ENCODE measurements at regions not wholly inside any gene's neighbourhood (a gene's known extent, or its start where the extent isn't known, plus 50 kb on each side); places are given as distances from the start of the nearest gene placed in this dataset.

DNA sequence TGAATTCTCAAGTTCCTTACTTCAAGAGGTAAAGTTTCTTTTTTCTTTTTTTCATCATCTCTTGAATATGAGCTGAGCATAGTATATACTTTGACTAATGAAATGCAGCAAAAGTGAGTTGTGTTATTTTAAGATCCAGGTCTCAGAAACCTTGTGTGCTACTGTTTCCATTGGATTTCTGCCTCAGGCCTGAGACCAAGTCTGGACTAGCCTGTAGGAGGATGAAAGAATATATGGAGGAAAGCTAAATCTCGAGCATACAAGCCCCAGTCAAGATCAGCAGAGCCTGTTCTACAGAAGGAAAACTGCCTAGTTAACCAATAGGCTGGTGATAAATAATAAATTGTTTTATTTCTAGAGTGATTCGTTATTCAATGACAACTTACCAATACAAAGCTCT lies 652.5 kb downstream of the C12orf50 start:
- dilution Hi-C loops (cut with MboI; ENCODE audit: extremely low pct_ligation_motif_present, low sequenced_read_pairs): no loop called here
- Histone ChIP-seq H3K4me2 (ENCODE audit: insufficient read depth, low read length) (no peak overlapping the region), H3K4me3 (replicated peaks in 1 of 3; ENCODE audit: insufficient read depth in 1 of 3, low read depth in 1 of 3, low read length in 3 of 3) (no peak overlapping the region), H3K79me2 (ENCODE audit: control insufficient read depth, insufficient read depth, low read length) (no peaks in the 10 kb centered on the region), H3K36me3 (ENCODE audit: control insufficient read depth in 2 of 2, extremely low read depth in 1 of 2, insufficient read depth in 2 of 2, low read length in 2 of 2) (no peaks in the 10 kb centered on the region), H3K9ac (replicated peaks; ENCODE audit: extremely low read depth, insufficient read depth, low read length) (no peak overlapping the region), H3K27ac (ENCODE audit: insufficient read depth, low read depth, low read length) (no peak overlapping the region), H3K4me1 (ENCODE audit: control insufficient read depth, extremely low read depth, insufficient read depth, low read length) (no peaks in the 10 kb centered on the region), H3K9me3 (replicated peaks; ENCODE audit: control insufficient read depth, insufficient read depth, low read length) (no peaks in the 10 kb centered on the region), H3K9me1 (replicated peaks; ENCODE audit: control insufficient read depth, extremely low read depth, insufficient read depth, low read length) (no peaks in the 10 kb centered on the region), H4K20me1 (replicated peaks; ENCODE audit: control insufficient read depth, extremely low read depth, insufficient read depth, low read length) (no peaks in the 10 kb centered on the region), H2AFZ (ENCODE audit: low read depth, low read length) (no peak overlapping the region), H3K27me3 (ENCODE audit: control insufficient read depth in 2 of 2, insufficient read depth in 2 of 2, low read length in 2 of 2) (no peaks in the 10 kb centered on the region)
- no peak for FAIRE-seq
- no TSS peak for BruUV-seq (replicated peaks)
- POLR2A ChIA-PET: no interaction called here
- no peak for TF ChIP-seq MYC (IDR thresholded peaks at IDR 0.05; ENCODE audit: low read depth, low read length)
- no peak for TF ChIP-seq FOS (IDR thresholded peaks at IDR 0.05; ENCODE audit: borderline replicate concordance, insufficient read depth, low read length)
- no peak for TF ChIP-seq GATA2 (IDR thresholded peaks at IDR 0.05; ENCODE audit: insufficient read depth, insufficient read length, low read depth, low read length)
- no peak for TF ChIP-seq EZH2 (IDR thresholded peaks at IDR 0.05; ENCODE audit: borderline replicate concordance, low read depth, low read length, severe bottlenecking)
- TF ChIP-seq, protein P1, sequence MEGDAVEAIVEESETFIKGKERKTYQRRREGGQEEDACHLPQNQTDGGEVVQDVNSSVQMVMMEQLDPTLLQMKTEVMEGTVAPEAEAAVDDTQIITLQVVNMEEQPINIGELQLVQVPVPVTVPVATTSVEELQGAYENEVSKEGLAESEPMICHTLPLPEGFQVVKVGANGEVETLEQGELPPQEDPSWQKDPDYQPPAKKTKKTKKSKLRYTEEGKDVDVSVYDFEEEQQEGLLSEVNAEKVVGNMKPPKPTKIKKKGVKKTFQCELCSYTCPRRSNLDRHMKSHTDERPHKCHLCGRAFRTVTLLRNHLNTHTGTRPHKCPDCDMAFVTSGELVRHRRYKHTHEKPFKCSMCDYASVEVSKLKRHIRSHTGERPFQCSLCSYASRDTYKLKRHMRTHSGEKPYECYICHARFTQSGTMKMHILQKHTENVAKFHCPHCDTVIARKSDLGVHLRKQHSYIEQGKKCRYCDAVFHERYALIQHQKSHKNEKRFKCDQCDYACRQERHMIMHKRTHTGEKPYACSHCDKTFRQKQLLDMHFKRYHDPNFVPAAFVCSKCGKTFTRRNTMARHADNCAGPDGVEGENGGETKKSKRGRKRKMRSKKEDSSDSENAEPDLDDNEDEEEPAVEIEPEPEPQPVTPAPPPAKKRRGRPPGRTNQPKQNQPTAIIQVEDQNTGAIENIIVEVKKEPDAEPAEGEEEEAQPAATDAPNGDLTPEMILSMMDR (IDR thresholded peaks at IDR 0.05; ENCODE audit: extremely low read depth in 1 of 2, insufficient read depth in 1 of 2, low read depth in 1 of 2, low read length in 2 of 2): no peak
- no peak for TF ChIP-seq JUN (IDR thresholded peaks at IDR 0.05; ENCODE audit: borderline replicate concordance, insufficient read depth, insufficient read length, low read depth)
- TF ChIP-seq, protein P2, sequence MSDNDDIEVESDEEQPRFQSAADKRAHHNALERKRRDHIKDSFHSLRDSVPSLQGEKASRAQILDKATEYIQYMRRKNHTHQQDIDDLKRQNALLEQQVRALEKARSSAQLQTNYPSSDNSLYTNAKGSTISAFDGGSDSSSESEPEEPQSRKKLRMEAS (IDR thresholded peaks at IDR 0.05; ENCODE audit: insufficient read depth, insufficient read length): no peak
- TF ChIP-seq POLR2AphosphoS5 (IDR thresholded peaks at IDR 0.05; ENCODE audit: insufficient read depth, low read depth, low read length): no peak
- TF ChIP-seq POLR2A (IDR thresholded peaks at IDR 0.05; ENCODE audit: low read depth, low read length): no peak
- CTCF ChIA-PET: interaction anchor here (0.8 kb wide), 1 partner anchor 9 kb away, joined by 3 read pairs; no protein-coding TSS in a partner anchor
- DNase-seq (ENCODE audit: low read depth, low spot score): no peak
- intact Hi-C loops (cut with micrococcal nuclease): no loop called here

Measured in endothelial cell of umbilical vein (primary cell).